Stimulated activated CD4-positive, alpha-beta T cell treated with anti-CD3 and anti-CD28 coated beads, Interleukin-2, amount 100 ng/mL, for 4 hours (primary cell): ENCODE measurements at regions not wholly inside any gene's neighbourhood (a gene's known extent, or its start where the extent isn't known, plus 50 kb on each side); places are given as distances from the start of the nearest gene placed in this dataset.

Source experiments
- DNase-seq: peaks from one replicate; pipeline ENCODE4 v3.0.0-alpha.2; 2020; ENCODE audit warnings: low read depth

DNA sequence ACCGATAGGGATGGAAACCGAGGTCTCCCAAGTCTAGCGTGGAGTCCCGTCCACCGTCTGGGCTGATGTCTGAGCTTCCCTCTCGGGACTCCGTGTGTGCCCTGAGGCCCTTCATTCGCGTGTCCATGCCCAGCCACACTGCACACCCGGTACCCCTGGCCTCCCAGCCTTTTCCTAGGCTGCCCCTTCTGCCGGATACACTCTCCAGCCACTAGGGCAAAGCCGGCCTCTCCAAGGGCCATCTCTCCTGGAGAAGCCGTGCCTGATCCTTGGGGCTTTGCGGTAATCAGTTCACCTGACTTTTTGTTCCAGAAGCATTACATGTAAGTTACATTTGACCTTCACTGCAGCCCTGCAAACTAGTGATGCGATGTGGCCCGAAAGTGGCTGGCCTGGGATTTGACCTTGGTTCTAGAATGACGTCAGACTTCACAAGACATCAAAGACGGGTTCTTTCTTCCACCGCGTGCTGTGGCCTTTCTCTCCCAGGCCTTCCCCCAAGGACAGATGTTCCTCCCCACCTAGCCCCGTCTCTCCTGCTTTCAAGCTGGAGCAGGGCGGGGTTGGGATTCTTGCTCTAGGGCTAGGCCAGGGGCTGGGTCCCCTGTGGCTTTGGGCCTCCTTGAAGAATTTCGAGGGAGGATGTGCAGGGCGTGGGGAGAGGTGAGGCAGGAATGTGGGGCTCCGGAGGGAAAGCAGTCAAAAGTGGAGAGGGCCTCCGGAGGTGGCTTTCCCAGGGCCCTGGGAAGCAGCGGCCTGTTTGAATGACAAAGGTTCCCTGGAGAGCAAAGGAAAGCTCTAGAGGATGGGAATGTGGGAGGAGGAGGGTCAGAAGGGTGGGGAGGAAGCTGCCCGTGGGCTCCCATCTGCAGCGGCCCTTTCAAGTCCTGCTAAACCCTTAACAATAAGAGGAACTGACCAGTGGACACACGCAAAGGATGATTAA lies 49.7 kb upstream of the SLC2A1 start:
- no peak for DNase-seq
